ENCODE measurements at regions not wholly inside any gene's neighbourhood (a gene's known extent, or its start where the extent isn't known, plus 50 kb on each side); places are given as distances from the start of the nearest gene placed in this dataset.

DNA sequence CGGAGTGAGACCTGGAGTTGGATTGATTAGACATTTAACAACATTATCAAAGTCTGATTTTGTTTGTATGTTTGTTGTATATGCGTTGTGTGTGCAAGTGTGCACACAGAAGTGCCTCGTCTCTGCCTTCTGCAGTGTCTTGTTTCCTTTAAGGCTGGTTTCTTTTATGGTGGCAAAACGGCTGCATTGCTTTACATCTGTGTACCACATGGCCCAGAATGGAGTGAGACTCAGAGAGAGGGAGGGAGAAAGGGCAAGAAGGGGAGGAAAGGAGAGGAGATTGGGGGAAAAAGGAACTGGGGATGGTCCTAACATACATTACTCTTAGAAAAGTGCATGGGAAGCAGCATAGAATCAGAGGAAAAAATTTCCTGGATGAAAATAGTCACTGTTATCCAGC, 99.7 kb upstream of the WLS start:
- TF ChIP-seq CTCF (IDR thresholded peaks at IDR 0.05; ENCODE audit: low read length), result no peak
- TF ChIP-seq EZH2 (IDR thresholded peaks at IDR 0.05; ENCODE audit: borderline replicate concordance, low read length), result no peak

All from OCI-LY1 (cell line).